ENCODE measurements at regions not wholly inside any gene's neighbourhood (a gene's known extent, or its start where the extent isn't known, plus 50 kb on each side); places are given as distances from the start of the nearest gene placed in this dataset.
"Not testable (repeated sequence)": the region's sequence is repeated elsewhere in the genome, so short reads cannot be mapped to it uniquely, and the experiment has no call there.

GRCh38 chr1:230509281-230509977 lies 83.3 kb upstream of the PGBD5 start:
- DNase-seq, result no peak

- peak; percentile 4 for DNase-seq
These were observed 81.7 kb upstream of the PGBD5 start for GRCh38 chr1:230507666-230508402.

GRCh38 chr1:230507236-230507635 lies 81.1 kb upstream of the PGBD5 start:
- no peak for DNase-seq

- no peak for DNase-seq
These were observed 80.3 kb upstream of the PGBD5 start for GRCh38 chr1:230506451-230506850.

- DNase-seq, result no peak
These were observed 78.2 kb upstream of the PGBD5 start for GRCh38 chr1:230504310-230504709.

GRCh38 chr1:230503726-230504125 lies 77.6 kb upstream of the PGBD5 start:
- no peak for DNase-seq

GRCh38 chr1:230502996-230503395 lies 76.9 kb upstream of the PGBD5 start:
- DNase-seq, result no peak

GRCh38 chr1:230502306-230502705 lies 76.2 kb upstream of the PGBD5 start:
- no peak for DNase-seq

- no peak for DNase-seq
These were observed 75.7 kb upstream of the PGBD5 start for GRCh38 chr1:230501849-230502248.

GRCh38 chr1:230501242-230501641 lies 75.1 kb upstream of the PGBD5 start:
- DNase-seq, result no peak

- DNase-seq, result no peak
These were observed 73.9 kb upstream of the PGBD5 start for GRCh38 chr1:230500063-230500462.

- no peak for DNase-seq
These were observed 73.4 kb upstream of the PGBD5 start for GRCh38 chr1:230499496-230499895.

- DNase-seq, result peak; percentile 35
These were observed 72.6 kb upstream of the PGBD5 start for GRCh38 chr1:230498704-230499103.

- no peak for DNase-seq
These were observed 70.3 kb upstream of the PGBD5 start for GRCh38 chr1:230496451-230496850.

GRCh38 chr1:230495891-230496385 lies 69.8 kb upstream of the PGBD5 start:
- no peak for DNase-seq

- DNase-seq, result peak; percentile 3
These were observed 68.9 kb upstream of the PGBD5 start for GRCh38 chr1:230495076-230495475.

GRCh38 chr1:230494514-230494913 lies 68.4 kb upstream of the PGBD5 start:
- DNase-seq, result no peak

GRCh38 chr1:230494026-230494425 lies 67.9 kb upstream of the PGBD5 start:
- DNase-seq, result no peak

- no peak for DNase-seq
These were observed 67.1 kb upstream of the PGBD5 start for GRCh38 chr1:230493264-230493663.

- DNase-seq, result no peak
These were observed 64.3 kb upstream of the PGBD5 start for GRCh38 chr1:230490436-230490835.

GRCh38 chr1:230487773-230488428 lies 61.8 kb upstream of the PGBD5 start:
- no peak for DNase-seq

- DNase-seq, result no peak
These were observed 50.5 kb upstream of the PGBD5 start for GRCh38 chr1:230476622-230477003.

GRCh38 chr1:230475856-230476621 lies 49.9 kb upstream of the PGBD5 start:
- DNase-seq, result not testable (repeated sequence)

Data from NCI-H1105 treated with DMSO at 0.1 percent for 48 hours (cell line).